SH-SY5Y (cell line): ENCODE measurements at regions not wholly inside any gene's neighbourhood (a gene's known extent, or its start where the extent isn't known, plus 50 kb on each side); places are given as distances from the start of the nearest gene placed in this dataset.

Experiments used
- GATA2 ChIP-seq: IDR thresholded peaks from 2 replicates; pipeline ENCODE4 v1.6.1; 2011; ENCODE audit warnings: mild to moderate bottlenecking, low read depth, low read length
- GATA3 ChIP-seq: IDR thresholded peaks from 2 replicates; pipeline ENCODE4 v1.6.1; 2011; ENCODE audit warnings: low read depth, mild to moderate bottlenecking, low read length, moderate library complexity

- TF ChIP-seq GATA2: no peak
- no peak for TF ChIP-seq GATA3
Measured at GRCh38 chr10:125214283-125214570, 53.9 kb upstream of the CTBP2 start.
